ENCODE measurements at regions not wholly inside any gene's neighbourhood (a gene's known extent, or its start where the extent isn't known, plus 50 kb on each side); places are given as distances from the start of the nearest gene placed in this dataset.
A peak's percentile ranks its signal among the peaks of the same experiment; 100 is the strongest.

- peak; percentile 87 for DNase-seq
These were observed 50.2 kb upstream of the CTAGE1 start for GRCh38 chr18:22467760-22468553.

GRCh38 chr18:22468554-22468891 lies 50.8 kb upstream of the CTAGE1 start:
- no peak for DNase-seq

- no peak for DNase-seq
These were observed 51.5 kb upstream of the CTAGE1 start for GRCh38 chr18:22469061-22469734.

GRCh38 chr18:22469926-22470247 lies 52.2 kb upstream of the CTAGE1 start:
- DNase-seq: no peak

GRCh38 chr18:22470248-22471235 lies 52.8 kb upstream of the CTAGE1 start:
- peak; percentile 40 for DNase-seq

GRCh38 chr18:22471546-22472131 lies 53.9 kb upstream of the CTAGE1 start:
- peak; percentile 27 for DNase-seq

GRCh38 chr18:22473366-22473765 lies 55.7 kb upstream of the CTAGE1 start:
- DNase-seq: no peak

- DNase-seq: no peak
These were observed 57.8 kb upstream of the CTAGE1 start for GRCh38 chr18:22475426-22476100.

- DNase-seq: no peak
These were observed 59.5 kb upstream of the CTAGE1 start for GRCh38 chr18:22477222-22477621.

GRCh38 chr18:22482948-22483347 lies 65.2 kb upstream of the CTAGE1 start:
- DNase-seq: no peak

- DNase-seq: no peak
These were observed 65.7 kb upstream of the CTAGE1 start for GRCh38 chr18:22483407-22483806.

GRCh38 chr18:22484471-22484870 lies 66.8 kb upstream of the CTAGE1 start:
- DNase-seq: no peak

- no peak for DNase-seq
These were observed 68.1 kb upstream of the CTAGE1 start for GRCh38 chr18:22485808-22486244.

- no peak for DNase-seq
These were observed 69.0 kb upstream of the CTAGE1 start for GRCh38 chr18:22486667-22487066.

GRCh38 chr18:22488554-22488953 lies 70.8 kb upstream of the CTAGE1 start:
- no peak for DNase-seq

- DNase-seq: no peak
These were observed 72.0 kb upstream of the CTAGE1 start for GRCh38 chr18:22489704-22490103.

GRCh38 chr18:22490429-22490846 lies 72.7 kb upstream of the CTAGE1 start:
- no peak for DNase-seq

- DNase-seq: no peak
These were observed 75.5 kb upstream of the CTAGE1 start for GRCh38 chr18:22493255-22493654.

- no peak for DNase-seq
These were observed 76.2 kb upstream of the CTAGE1 start for GRCh38 chr18:22493940-22494339.

- peak; percentile 56 for DNase-seq
These were observed 77.1 kb upstream of the CTAGE1 start for GRCh38 chr18:22494771-22495170.

GRCh38 chr18:22499421-22499820 lies 81.7 kb upstream of the CTAGE1 start:
- DNase-seq: no peak

- no peak for DNase-seq
These were observed 86.1 kb upstream of the CTAGE1 start for GRCh38 chr18:22503803-22504202.

All from dermis blood vessel endothelial cell (primary cell).